Activated T-cell treated with anti-CD3 and anti-CD28 coated beads, Interleukin-2, amount 50 U/mL, for 48 hours (primary cell): ENCODE measurements at regions not wholly inside any gene's neighbourhood (a gene's known extent, or its start where the extent isn't known, plus 50 kb on each side); places are given as distances from the start of the nearest gene placed in this dataset.

Experiments used
- DNase-seq, 2 experiments: peaks; one replicate each; pipeline ENCODE4 v3.0.0-alpha.2; 2020

DNA sequence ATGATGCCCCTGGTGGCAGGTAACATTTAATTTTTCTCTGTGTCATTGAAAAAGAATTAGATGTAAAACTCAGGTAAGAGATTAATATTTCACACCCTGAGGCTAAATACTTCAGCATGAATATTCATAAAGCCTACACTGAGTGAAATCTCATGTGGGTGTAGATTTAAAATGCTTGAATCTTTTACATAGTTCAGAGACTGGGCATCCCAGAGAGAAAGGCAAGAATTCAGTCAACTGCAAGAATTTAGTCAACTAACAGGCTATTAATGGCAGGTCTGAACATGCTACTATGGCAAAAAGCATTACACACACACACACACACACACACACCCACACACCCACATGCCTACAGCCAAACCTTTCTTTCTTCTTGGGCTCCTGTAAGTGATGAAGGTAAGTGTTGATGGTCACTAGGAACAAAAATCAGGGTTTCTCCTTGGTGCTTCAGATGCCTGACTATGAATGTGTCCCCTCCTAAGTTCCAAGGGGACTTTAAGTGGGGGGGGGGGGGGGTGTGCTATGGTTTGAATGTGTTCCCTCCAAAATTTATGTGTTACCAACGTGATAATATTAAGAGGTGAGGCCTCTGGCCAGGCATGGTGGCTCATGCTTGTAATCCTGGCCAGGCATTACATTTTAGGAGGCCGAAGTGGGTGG lies 63.7 kb upstream of the PSMD7 start:
- no peak for DNase-seq

DNA sequence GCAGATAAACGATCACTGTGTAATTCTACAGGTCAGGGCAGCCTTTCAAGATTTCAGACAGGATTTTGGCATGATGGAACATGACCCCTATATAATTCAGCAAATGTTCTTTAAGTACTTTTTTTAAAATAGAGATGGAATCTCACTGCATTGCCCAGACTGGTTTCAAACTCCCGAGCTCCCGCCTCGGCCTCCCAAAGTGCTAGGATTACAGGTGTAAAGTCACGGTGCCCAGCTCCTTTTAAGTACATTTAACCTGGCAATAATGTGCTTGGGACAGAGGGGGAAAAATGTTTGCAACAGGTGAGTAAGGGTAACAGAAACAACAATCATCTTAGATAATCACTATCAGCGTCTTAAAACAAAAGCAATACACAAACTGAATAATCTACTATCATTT lies 66.5 kb upstream of the PSMD7 start:
- no peak for DNase-seq

DNA sequence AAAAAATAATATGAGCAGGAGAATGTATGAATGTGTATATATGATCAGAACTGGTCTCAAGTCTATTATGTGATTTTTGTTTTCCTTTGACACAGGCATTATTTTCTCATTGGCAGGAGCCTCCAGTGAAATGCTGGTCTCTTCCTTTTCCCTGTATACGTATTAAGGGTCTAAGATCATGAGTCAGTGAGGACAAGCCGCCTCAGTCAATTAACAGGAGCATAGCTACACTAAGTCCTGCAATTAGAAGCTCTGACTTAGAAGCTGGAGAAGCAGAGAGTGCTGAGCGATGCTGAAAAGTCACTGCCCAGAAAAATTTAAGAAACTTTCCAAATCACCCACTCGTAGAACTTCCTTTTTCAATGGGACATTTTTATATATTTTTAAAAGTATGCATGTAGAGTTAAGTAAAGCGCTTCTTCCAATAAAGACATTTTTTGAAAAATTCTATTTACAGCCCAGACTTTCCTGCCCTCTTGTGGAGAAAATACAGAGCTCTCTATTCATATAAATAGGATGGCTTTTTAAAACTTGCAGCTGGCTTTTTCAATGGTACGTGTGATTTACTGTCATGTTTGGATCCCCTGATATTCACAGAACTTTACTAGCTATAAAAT lies 70.2 kb upstream of the PSMD7 start:
- DNase-seq, result no peak

- DNase-seq, result no peak
Observed at GRCh38 chr16:74224828-74225612, 71.6 kb upstream of the PSMD7 start.

- DNase-seq, result no peak
Observed at GRCh38 chr16:74221828-74222227, 74.8 kb upstream of the PSMD7 start.

- no peak for DNase-seq
Observed at GRCh38 chr16:74219706-74220105, 76.9 kb upstream of the PSMD7 start.

DNA sequence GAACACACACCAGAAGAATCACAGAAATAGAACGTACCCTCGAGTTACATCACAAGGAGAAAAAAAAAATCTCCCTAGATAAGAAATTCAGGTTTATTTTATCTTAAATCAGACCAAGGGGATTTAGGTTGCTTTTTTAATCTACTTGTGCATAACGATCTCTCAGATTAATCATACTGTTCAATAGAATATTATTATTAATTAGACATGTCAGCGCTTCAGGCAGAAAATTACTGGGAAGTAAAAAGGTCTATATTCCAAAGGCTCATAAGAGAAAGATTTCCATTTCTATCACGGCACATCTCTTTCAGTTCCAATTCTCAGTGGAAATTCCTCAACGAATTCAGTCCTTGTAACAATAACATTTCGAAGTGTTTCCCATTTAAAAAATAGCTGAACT lies 77.7 kb upstream of the PSMD7 start:
- no peak for DNase-seq

- no peak for DNase-seq
Observed at GRCh38 chr16:74216319-74216718, 80.3 kb upstream of the PSMD7 start.

GRCh38 chr16:74215249-74215648 lies 81.4 kb upstream of the PSMD7 start:
- DNase-seq, result no peak

DNA sequence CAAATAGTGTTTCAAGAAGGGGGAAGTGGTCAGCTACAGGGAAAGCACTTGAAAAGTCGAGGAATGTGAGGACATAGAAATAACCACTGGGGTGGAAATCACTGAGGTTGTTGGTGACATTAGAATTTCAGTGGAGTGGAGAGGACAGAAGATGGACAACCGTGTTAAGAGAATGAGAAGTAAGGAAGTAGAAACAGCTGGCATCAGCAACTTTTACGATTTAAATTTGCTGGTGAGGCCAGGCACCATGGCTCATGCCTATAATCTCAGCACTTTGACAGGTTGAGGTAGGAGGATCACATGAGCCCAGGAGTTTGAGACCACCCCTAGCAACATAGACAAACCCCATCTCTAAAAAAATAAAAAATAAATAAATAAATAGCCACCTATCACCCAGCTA lies 83.2 kb upstream of the PSMD7 start:
- no peak for DNase-seq

- no peak for DNase-seq
Observed at GRCh38 chr16:74210245-74210644, 86.4 kb upstream of the PSMD7 start.

DNA sequence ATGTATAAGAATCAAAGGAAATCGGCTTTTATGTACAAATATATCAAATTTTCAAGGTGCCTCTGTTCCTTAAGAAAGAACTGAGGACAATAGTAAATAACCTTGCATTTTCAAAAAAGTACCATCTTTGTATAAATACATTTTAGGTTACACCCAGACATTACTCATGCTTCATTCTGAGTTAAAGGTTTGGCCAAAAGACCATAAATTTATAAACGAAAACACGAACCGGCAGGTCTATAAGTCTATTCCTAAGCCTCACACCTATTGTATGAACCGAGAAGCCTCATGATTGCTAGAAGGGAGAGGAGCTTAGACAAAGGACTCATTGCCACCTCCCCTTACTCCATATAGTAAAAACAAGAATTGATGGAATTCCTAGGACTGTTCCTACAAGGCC lies 94.6 kb upstream of the PSMD7 start:
- no peak for DNase-seq

GRCh38 chr16:74201576-74201975 lies 95.0 kb upstream of the PSMD7 start:
- DNase-seq, result no peak

DNA sequence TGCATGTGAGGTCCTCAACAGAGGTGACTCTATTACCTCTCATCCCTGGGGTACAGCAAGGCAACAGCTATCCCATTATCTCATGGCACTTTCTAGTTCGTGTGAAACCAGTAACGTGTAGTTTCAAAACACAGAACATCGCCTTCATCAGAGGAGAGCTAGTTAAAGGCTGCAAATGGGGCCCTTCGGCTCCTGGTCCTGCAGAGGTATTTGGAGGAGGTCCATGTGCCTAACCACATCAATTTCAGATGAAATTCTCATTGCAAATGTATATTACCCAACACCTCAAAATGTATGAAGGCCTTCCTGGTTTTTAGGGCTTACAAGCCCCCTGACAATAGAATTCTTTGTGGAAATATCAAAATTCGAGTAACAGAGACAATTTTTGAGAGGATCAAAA lies 95.7 kb upstream of the PSMD7 start:
- no peak for DNase-seq

GRCh38 chr16:74199842-74200124 lies 96.8 kb upstream of the PSMD7 start:
- DNase-seq, result no peak

GRCh38 chr16:74199066-74199841 lies 97.4 kb upstream of the PSMD7 start:
- no peak for DNase-seq

DNA sequence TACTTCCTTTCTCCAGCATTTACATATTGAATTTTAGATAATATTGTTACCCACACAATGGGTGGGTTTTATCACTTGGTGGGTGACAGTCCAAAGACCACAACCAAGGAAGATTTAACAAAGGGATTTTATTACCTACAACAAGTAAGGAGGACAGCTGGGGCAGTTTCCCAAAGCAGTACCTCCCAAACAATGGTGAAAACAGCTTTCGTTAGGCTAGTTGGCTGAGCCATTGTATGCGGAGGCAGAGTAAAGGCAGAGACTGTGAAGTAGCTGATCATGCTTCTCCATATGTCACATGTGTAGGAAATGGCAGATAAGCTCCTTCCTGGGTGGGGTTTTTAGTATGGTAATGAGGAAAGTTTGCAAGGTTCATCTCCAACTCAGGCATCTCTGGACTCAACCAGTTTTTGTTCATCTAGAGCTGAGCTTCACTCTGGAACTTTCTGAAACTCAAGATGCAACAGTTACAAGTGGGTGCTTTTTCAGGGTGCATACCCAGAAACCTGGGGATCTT lies 104.3 kb upstream of the PSMD7 start:
- no peak for DNase-seq

GRCh38 chr16:74190292-74190691 lies 106.3 kb upstream of the PSMD7 start:
- DNase-seq, result no peak

DNA sequence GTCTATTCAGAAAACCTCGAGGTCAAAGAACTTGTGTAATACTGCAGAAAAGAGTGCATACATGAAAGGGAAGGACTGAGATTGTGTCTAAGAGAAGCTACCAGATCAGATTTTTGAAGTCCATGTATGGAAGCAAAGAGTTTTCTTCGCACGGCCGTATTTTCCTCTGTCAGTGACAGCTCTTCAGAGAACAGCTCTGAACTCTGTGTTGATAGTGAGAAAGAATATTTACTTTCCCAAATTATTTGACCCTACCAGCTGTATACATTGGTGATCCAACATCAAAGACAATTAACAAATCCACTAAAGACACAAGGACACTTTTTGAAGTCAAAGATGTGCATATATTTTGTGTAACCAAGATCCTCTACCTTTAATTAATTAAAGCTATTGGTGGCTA lies 107.8 kb upstream of the PSMD7 start:
- DNase-seq, result no peak

DNA sequence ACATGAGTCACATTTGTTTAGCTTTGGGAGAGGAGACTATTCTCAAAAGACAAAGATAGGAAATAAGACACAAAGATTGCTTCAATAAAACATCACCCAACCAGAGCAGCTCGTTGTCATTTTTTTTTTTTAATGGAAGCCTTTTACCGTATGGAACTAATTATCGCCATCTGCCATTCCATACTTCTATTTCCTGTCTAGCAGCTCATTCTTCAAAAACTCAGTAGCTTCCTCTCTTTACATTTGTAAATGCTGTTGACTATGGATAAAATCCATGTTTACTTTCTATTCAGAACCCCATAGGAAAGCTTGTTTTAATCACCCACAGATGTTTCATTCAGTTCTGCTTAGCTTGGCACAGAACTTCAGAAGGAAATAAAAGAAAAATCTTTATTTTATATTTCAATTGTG lies 110.0 kb upstream of the PSMD7 start:
- no peak for DNase-seq

DNA sequence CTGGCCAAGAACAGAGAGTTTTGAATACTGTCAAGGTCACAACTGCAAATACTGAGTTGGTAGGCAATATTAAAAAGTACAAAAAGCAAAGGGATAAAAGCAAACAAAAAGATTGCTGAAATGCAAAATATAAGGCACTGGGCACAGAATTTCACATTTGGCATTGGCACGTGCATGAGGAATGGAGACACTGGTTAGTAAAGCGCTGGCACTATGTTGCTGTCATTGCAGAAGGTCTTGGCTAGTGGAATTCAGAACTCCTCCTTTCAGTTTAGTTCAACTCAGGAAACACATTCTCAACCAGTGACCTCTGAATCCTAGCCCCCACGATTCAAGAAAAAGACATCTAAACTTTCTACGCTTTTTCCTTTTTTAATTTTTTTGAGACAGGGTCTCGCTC lies 111.8 kb upstream of the PSMD7 start:
- no peak for DNase-seq

- no peak for DNase-seq
Observed at GRCh38 chr16:74183601-74184360, 112.8 kb upstream of the PSMD7 start.
